ENCODE measurements at regions not wholly inside any gene's neighbourhood (a gene's known extent, or its start where the extent isn't known, plus 50 kb on each side); places are given as distances from the start of the nearest gene placed in this dataset.

- no peak for TF ChIP-seq EZH2 (IDR thresholded peaks at IDR 0.05)
- no peak for TF ChIP-seq CTCF (IDR thresholded peaks at IDR 0.05 in 2 of 3, conservative IDR thresholded peaks at IDR 0.05 in 1 of 3; ENCODE audit: borderline replicate concordance in 1 of 3, insufficient read depth in 1 of 3, low read depth in 2 of 3, low read length in 2 of 3)
- no peak for TF ChIP-seq ZFX (IDR thresholded peaks at IDR 0.05)
- no peak for TF ChIP-seq ATF3 (IDR thresholded peaks at IDR 0.05)
- TF ChIP-seq POLR2A (IDR thresholded peaks at IDR 0.05; ENCODE audit: borderline replicate concordance, extremely low read depth, insufficient read depth, insufficient read length), result no peak
- TF ChIP-seq POLR2AphosphoS5 (IDR thresholded peaks at IDR 0.05; ENCODE audit: low read depth, low read length), result no peak
- no peak for TF ChIP-seq ZBTB33 (IDR thresholded peaks at IDR 0.05; ENCODE audit: extremely low read depth, insufficient replicate concordance, low read length)
- TF ChIP-seq EZH2phosphoT487 (IDR thresholded peaks at IDR 0.05; ENCODE audit: borderline replicate concordance), result no peak
- TF ChIP-seq CBX3 (IDR thresholded peaks at IDR 0.05; ENCODE audit: low read depth), result no peak
Measured at GRCh38 chr7:13017881-13018280, 330.4 kb downstream of the ARL4A start.

Data from HCT116 (cell line).